ENCODE measurements at regions not wholly inside any gene's neighbourhood (a gene's known extent, or its start where the extent isn't known, plus 50 kb on each side); places are given as distances from the start of the nearest gene placed in this dataset.
"Not testable (repeated sequence)": the region's sequence is repeated elsewhere in the genome, so short reads cannot be mapped to it uniquely, and the experiment has no call there.

DNA sequence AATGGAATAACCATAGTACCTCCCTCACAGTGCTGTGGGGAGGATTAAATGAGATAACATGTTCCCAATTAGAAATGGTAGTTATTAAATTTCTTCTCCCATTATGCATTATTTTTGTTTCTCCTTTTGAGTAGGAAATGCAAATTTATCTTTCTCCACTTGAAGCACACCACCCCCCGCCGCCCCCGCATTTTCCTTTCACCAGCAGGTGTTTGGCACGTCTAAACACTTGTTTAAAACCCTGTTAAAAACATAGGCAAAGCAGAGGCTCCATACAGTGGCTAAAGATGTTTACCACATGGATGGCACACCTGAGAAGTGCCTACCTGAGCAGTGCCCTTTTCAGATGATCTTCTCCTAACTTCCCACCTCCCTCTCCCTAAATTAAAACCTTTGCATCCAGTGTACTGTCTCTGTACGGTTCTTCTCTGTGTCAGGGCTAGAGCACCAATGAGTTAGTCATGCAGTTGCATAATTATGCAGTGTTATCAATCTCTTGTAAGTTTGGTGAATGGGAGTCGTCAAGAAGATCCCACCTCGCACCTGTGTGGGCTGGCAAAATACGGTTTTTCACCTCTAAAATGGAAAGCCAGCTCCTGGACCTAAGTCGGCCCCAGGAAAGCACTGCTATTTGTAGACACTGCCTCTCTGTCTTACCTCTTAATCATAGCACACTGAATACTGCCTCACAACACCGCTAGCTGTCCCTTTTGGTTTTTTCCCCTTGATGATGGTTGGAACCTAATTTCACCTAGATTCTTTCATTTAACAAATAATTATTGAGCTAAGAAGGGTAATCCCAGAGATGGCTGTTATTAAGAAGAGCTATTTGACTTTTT, 122.0 kb downstream of the CT47B1 start:
- DNase-seq (ENCODE audit: low read depth, low spot score) = no peak

GRCh38 chrX:120752431-120753082, 122.7 kb upstream of the C1GALT1C1 start:
- DNase-seq (ENCODE audit: low read depth, low spot score) = no peak

DNA sequence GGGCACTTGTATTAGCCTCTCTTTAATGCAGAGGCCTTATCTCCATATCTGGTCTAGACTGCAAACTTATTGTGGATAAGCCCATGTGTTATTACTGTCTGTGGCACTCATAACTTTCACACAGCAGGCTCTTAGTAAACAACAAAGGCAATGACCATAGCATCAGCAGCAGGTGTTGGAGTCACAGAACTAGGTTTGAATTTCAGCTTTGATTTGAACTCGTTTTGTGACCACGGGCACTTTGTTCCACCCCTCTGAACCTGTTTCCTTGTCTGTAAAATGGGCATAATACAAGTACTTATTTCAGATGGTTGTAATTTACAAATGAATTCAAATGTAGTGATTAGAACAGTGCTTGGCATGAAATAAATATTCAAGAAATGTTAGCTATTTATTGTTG, 121.8 kb upstream of the C1GALT1C1 start:
- DNase-seq (ENCODE audit: low read depth, low spot score) = no peak

DNA sequence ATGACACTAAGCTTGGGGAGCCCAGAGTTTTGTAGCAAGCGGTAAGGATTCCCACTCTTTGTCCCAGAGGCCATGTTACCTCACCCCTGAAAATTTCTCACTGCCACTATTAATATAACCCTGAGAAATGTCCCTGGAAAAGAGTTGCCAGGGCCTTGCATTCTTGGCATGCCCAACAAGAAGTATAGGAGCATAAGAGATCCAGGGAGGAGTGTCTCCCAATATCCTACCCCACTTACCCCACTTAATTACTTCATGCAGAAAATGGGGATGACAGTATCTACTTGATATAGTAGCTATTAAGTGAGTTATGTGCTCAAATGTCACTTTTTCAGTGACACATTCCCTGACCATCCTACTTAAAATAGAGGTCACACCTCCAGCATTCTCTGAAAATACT, 120.5 kb upstream of the C1GALT1C1 start:
- DNase-seq (ENCODE audit: low read depth, low spot score) = no peak

- DNase-seq (ENCODE audit: low read depth, low spot score) = peak; percentile 12
Measured at GRCh38 chrX:120749141-120749846, 119.4 kb upstream of the C1GALT1C1 start.

DNA sequence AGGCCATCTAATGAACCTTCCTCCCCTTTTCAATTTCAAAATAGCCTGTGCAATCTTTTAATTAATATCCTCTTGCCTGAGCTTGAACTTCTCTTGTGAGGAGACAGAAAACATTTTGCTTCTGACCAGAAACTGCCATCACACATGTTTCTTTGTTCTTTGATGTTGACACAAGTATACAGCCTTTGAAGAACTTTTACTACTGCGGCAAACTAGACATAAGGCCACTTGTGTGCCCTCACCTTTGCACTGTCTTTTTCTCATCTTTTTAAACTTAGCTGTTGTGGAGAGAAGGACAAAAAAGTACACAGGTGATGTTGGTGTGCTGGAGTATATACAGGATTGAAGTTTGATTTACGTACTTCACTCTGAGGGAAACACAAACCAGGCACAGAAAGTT, 116.3 kb upstream of the C1GALT1C1 start:
- DNase-seq (ENCODE audit: low read depth, low spot score) = no peak

- no peak for DNase-seq (ENCODE audit: low read depth, low spot score)
Measured at GRCh38 chrX:120742946-120743665, 113.3 kb upstream of the C1GALT1C1 start.

- no peak for DNase-seq (ENCODE audit: low read depth, low spot score)
Measured at GRCh38 chrX:120741452-120741851, 111.6 kb upstream of the C1GALT1C1 start.

GRCh38 chrX:120740072-120740471, 110.2 kb upstream of the C1GALT1C1 start:
- no peak for DNase-seq (ENCODE audit: low read depth, low spot score)

- DNase-seq (ENCODE audit: low read depth, low spot score) = no peak
Measured at GRCh38 chrX:120739300-120739699, 109.4 kb upstream of the C1GALT1C1 start.

- DNase-seq (ENCODE audit: low read depth, low spot score) = peak; percentile 7
Measured at GRCh38 chrX:120736989-120737388, 107.1 kb upstream of the C1GALT1C1 start.

GRCh38 chrX:120735966-120736365, 106.1 kb upstream of the C1GALT1C1 start:
- no peak for DNase-seq (ENCODE audit: low read depth, low spot score)

DNA sequence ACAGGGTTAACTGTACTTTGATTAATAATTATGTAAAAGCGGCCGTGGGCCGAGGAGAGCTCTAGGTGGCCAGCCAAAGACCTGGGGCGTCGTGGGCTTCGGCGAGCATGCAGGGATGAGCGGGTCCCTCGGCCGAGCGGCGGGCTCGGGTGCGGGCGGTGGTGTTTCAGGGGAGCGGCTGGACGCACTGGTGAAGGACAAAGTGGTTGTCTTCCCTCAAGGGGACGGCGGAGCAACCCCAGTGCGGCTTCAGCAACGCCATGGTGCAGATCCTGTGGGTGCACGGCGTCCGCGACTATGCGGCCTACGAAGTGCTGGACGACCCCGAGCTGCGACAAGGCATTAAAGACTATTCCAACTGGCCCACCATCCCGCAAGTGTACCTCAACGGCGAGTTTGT, 103.0 kb upstream of the C1GALT1C1 start:
- DNase-seq (ENCODE audit: low read depth, low spot score) = no peak

DNA sequence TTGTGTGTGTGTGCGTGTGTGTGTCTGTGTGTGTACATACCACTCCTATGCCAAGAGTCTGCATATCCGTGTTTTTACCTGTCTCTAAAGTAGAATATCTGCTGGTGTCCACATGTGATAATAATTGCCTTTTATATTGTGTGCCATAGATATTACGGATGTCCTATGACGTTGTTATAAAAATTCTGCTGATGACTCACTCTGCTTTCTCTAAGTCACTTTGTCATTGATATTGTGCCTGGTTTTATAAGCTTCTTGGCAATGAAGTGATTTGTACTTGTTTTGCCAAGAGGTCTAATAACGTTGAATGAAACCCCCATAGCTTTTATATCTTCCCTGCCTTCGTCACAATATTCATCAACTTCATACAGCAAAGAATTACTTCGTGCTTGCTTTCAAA, 102.6 kb upstream of the C1GALT1C1 start:
- DNase-seq (ENCODE audit: low read depth, low spot score) = no peak

- peak; percentile 39 for DNase-seq (ENCODE audit: low read depth, low spot score)
Measured at GRCh38 chrX:120731386-120731785, 101.5 kb upstream of the C1GALT1C1 start.

DNA sequence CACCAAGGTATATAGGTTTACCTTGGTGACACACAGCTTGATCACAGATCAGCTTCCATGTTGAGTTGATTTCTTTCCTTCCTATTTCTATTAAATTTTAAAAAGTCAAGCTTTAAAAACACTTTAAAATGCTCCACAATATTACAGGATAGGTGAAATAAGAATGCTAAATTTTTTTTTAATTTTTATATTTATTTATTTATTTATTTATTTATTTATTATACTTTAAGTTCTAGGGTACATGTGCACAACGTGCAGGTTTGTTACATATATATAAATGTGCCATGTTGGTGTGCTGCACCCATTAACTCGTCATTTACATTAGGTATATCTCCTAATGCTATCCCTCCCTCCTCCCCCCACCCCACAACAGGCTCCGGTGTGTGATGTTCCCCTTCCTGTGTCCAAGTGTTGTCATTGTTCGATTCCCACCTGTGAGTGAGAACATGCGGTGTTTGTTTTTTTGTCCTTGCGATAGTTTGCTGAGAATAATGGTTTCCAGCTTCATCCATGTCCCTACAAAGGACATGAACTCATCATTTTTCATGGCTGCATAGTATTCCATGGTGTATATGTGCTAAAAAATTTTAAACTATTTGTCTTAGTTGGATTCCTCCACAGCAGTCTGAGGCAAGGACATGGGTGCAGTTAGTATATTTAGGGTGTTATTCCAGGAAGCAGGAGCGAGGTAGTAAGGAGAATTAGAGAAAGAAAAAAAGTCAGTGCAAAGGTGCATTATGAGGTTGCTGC, 99.8 kb upstream of the C1GALT1C1 start:
- not testable (repeated sequence) for DNase-seq (ENCODE audit: low read depth, low spot score)

DNA sequence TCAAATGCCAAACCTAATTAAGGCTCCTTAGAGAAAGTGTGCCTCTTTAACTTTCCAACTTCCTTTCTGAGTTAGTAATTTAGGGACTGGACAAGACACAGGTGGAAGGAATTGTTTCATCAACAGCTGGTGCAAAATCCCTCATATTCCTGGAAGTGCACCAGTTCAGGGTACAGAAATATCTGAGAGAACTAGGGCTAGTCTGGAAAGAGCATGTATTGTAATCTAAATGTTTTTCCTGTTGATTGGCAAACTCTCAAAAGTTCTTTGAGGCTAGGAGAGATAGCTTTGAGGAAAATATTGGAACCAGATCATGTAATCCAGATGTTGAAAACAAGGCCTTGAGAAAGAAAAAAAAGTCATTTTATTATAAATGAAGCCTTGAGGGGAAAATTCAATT, 98.1 kb upstream of the C1GALT1C1 start:
- DNase-seq (ENCODE audit: low read depth, low spot score) = no peak

GRCh38 chrX:120727452-120727851, 97.6 kb upstream of the C1GALT1C1 start:
- DNase-seq (ENCODE audit: low read depth, low spot score) = no peak

GRCh38 chrX:120726294-120726693, 96.4 kb upstream of the C1GALT1C1 start:
- DNase-seq (ENCODE audit: low read depth, low spot score) = no peak

GRCh38 chrX:120725874-120726273, 96.0 kb upstream of the C1GALT1C1 start:
- DNase-seq (ENCODE audit: low read depth, low spot score) = no peak

DNA sequence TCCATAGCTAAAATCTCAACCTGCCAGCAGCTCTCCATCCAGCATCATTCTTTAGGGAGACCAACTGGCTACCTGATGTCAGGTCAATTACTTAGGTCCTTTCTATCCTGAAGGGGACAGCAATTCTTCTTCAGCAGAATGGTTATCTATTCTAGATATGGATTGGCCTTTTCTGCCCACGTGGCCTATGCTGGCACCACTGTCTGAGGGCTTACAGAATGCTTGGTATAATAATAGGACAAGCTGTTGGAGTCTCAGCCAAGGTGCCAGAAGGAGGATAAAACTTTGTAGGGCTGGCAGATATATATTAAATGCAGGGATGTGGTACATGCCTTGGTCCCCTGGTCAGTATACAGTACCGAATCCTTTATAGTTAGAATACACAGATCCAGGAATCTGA, 89.8 kb upstream of the C1GALT1C1 start:
- DNase-seq (ENCODE audit: low read depth, low spot score) = no peak
